ENCODE measurements at regions not wholly inside any gene's neighbourhood (a gene's known extent, or its start where the extent isn't known, plus 50 kb on each side); places are given as distances from the start of the nearest gene placed in this dataset.
"Not testable (repeated sequence)": the region's sequence is repeated elsewhere in the genome, so short reads cannot be mapped to it uniquely, and the experiment has no call there.

DNA sequence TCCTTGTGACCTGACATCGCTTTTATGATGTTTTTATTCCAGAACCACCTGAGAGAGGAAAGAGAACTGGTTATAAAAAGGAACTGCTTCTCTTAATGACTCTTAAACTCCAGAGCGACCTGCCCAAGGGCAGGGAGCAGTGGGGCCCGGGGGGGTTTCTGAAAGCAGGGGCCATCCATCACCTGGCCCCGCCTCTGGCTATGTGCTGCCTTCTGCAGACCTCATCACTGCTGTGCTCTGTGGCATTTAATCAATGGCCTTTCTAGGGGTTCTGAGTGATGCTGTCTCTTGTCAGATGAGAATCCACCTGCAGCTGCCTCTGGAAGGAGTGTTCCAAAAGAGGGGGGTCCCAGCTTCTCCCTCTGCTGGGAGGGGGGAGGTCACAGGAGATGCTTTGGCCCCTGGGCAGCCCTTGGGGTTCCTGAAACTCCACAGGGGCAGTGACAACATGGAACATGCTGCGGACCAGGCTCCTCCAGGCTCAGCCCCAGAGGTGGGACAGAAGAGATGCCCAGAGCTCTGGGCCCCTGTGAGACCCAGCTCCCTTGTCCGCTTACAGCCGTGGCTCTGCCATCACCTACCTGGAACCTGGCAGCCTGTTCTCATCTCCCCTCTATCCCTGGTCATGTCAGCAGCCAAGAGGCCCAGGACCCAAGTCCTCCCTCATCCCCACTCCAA lies 177.1 kb upstream of the SULF2 start:
- no peak for DNase-seq (ENCODE audit: low spot score)

GRCh38 chr20:47960769-47961541 lies 175.7 kb upstream of the SULF2 start:
- no peak for DNase-seq (ENCODE audit: low spot score)

DNA sequence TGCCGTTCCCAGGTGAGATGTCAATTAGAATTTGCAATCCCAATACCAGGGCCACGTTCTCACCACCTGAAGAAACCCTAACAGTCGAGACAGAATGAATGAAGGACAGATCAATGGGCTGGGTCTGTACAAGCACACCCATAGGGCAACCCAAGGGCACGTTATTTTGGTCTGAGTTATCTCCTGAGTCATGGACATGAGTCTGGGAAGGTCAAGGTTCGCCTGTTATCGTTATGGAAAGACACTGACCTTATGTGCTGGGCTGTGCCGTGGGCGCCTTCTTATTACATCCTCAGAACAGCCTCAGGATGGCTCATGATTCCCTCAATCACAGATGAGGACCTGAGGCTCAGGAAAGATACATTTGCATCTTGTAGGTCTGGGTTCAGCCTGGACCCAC lies 175.0 kb upstream of the SULF2 start:
- no peak for DNase-seq (ENCODE audit: low spot score)

- DNase-seq (ENCODE audit: low spot score) = not testable (repeated sequence)
Measured at GRCh38 chr20:47957989-47958801, 172.9 kb upstream of the SULF2 start.

DNA sequence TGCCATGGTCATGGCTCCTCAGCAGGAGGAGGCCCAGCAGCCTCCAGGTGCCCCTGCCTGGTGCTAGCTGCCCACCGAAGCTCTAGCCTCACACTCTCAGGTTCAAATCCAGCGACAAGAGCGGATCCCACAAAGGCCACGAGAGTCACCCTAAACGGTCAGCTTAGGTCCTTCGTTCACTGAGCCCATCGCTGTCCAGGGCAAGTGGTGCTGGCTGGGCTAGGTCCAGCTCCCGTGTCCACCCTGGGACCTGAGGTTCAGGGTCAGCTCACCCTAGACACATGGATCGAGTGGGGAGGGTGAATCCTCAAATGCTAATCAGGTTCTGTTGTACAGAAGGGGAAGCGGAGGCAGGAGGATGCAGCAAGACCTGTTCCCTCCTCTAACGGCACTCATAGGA lies 171.9 kb upstream of the SULF2 start:
- DNase-seq (ENCODE audit: low spot score) = no peak

GRCh38 chr20:47956268-47956995 lies 171.2 kb upstream of the SULF2 start:
- no peak for DNase-seq (ENCODE audit: low spot score)

- DNase-seq (ENCODE audit: low spot score) = no peak
Measured at GRCh38 chr20:47953471-47953870, 168.2 kb upstream of the SULF2 start.

DNA sequence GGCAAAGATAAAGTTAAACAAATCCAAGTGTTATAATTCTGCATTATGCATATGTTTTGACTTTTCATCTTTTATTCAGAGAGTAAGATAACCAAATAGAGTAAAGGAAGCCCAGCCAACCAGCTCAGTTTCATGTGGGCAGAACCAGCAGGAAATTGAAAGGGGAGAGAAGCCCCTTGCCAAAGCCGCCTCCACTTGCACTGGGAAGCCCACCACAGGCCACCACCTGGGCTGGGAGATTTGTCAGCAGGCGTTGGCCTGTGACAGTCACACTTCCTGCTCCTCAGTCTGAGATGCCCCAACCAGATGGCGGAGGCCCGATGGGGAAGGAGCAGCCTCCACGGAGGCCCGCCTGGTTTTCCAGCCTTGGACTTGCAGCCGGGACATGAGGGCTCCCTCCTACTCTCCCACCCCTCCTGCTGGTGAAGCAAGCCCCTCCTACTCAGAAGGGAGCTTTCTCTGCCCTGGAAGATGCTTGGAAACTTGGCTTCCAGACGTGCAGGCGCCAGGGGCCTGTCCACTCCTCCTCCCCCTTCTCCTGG lies 166.8 kb upstream of the SULF2 start:
- DNase-seq (ENCODE audit: low spot score) = no peak

DNA sequence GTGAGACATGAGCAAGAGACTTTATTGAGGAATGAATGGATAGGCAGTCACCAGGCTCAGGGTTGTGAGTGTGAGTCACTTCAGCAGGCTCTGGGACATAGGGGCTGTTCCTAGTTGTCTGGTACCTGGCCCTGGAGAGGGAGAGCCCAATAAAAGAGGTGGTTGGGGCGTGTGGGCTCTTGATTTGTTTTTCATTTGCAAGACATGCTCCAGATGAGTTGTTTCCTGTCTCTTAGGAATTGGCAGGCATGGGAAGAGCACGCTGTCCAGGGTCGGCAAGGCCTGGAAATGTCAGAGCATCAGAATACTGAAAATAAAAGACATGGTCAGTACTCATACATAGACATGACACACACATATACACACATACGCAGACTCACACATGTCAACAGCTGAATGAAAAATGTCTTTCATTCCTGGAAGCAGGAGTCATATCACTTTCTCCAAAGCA lies 166.3 kb upstream of the SULF2 start:
- DNase-seq (ENCODE audit: low spot score) = no peak

DNA sequence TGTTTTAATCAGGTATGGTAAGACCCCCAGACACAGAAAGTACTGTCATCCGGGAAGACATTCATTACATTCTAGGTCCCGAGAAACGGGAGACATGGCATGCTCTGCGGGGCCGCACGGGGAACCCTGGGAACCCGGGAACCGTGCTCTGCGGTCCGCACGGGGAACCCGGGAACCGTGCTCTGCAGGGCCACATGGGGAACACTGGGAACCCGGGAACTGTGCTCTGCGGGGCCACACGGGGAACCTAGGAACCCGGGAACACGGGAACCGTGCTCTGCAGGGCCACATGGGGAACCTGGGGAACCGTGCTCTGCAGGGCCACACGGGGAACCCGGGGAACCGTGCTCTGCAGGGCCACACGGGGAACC lies 165.6 kb upstream of the SULF2 start:
- DNase-seq (ENCODE audit: low spot score) = no peak

DNA sequence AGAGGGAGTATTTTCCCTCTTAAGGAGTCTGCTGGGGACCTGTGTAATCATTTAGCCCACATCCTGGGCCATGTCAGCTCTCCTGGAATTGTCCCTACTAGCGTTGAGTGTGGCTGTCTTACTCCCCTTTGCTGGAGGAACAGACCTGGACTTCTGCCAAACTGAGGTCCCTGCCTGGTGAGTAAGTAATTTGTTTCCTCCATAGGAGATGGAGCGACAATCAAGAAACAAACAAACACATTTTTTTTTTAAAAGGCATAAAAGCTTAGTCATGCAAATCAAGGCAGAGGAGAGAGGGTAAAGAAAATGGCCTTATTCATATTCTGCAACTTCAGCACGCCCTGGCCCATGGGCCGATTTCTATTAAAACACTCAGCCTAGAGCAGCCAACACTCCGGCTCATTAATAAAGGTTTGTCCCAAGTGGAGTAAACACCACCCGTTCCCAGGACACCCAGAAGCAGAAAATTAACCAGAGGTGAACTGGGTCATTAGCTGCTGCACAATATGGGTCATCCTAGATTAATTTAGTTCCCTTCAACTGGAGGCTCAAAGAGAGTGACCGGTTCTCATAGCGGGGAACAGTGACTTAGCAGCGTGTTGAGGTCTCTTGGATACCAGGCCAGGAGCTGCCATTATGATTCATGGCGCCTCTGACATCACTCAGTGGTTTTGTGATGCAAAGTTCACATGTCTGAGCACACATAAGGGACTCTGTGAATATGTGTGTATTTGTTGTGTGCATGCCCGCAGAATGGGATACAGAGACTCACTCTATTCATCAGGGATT lies 165.0 kb upstream of the SULF2 start:
- DNase-seq (ENCODE audit: low spot score) = no peak

DNA sequence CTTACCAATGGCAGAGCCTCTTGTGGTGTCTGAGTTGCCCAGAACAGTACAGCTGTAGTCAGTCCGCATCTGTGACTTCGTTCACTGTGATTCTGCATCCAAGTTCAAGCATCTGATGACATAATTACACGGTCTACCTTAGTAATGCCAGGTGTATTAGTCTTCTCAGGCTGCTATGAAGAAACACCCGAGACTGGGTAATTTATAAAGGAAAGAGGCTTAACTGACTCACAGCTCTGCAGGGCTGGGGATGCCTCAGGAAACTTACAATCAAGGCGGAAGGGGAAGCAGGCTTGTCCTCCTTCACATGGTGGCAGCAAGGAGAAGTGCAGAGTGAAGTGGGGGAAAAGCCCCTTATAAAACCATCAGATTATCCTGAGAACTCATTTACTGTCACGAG lies 163.9 kb upstream of the SULF2 start:
- DNase-seq (ENCODE audit: low spot score) = no peak

DNA sequence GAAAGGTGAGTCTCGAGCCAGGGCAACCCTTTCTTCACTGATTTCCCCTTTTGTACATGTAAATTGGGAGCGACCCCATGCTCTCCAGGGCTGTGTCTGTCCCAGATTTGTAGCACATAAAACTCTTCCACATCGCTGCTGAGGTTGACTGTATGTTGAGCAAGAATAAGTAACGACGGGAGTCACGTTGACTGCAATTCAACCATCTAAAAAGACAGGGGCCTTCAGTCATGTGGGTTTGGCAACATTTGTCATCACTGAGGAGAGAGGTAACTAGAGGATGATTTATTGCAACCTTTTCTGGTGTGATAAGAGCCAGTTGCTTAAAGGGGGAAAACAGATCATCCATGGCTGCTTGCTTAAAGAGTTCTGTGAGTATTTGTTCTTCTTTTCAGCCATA lies 159.4 kb upstream of the SULF2 start:
- DNase-seq (ENCODE audit: low spot score) = no peak

- no peak for DNase-seq (ENCODE audit: low spot score)
Measured at GRCh38 chr20:47941869-47942268, 156.6 kb upstream of the SULF2 start.

DNA sequence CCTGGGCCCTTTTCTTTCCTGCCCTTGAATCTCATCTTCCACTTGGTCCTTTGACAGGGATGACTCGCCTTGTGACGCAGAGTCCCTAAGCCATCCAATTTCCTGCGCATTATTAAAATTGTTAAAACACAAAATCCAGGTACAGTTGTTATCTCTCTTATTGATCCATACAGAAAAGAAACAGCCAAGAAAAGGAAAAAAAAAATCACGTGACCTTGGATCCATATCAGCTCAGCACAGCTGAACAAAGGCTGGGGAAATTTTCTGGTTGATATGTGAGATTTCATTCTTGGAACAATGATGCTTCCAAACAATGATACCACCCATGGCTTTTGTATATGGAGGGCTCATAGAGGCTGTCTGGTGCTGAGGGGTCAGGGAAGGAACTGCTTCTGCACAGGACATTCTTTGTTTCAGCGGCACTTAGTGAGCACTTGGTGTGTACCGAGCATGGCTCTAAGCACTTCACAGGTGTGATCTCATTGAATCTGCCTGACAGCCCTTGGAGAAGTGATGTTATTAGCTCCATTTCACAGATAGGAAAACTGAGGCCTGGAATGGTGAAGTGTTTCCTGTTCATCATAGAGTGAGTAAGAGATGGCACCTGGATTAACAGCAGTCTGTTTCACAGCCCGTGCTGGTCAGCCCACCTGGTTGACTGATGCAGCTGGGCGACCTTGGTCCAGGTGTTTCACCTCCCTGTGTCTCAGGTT lies 155.0 kb upstream of the SULF2 start:
- no peak for DNase-seq (ENCODE audit: low spot score)

DNA sequence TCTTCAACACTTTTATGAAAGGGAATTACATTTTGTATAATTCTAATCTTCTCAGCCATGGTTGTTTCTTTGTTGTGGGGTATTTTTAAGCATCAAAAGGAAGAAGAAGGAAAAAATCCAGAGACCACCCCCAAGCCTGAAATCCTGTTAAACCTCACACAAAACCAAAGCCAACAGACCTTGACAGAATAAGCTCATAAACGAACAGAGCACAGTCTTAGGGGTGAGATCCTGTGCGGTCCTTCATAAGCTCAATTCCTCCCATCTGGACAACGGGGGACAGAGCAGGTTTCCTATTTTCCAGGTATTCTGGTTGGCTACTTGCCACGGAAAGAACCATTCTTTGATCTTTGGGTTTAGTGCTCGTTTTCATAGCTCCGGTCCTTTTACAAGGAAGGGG lies 151.3 kb upstream of the SULF2 start:
- no peak for DNase-seq (ENCODE audit: low spot score)

DNA sequence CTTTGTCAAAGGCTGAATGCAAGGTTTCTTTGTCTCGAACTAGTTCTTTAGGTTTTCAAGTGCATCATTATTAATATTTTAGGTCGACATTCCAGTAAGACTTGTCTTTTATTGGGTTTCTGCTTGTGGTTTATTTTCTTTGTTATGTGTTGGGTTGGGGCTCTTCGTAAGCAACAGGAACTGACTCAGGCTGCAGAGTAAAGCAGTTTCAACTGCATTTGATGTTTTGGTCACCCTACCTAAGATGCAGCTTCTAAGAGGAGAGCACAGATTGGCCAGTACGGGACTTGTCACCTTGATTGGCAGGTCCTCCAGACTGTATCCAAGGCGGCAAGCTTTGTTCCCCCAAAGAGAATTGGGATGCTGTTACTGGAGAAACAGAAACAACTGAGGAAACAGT lies 149.5 kb upstream of the SULF2 start:
- no peak for DNase-seq (ENCODE audit: low spot score)

GRCh38 chr20:47931443-47931842 lies 146.2 kb upstream of the SULF2 start:
- no peak for DNase-seq (ENCODE audit: low spot score)

- no peak for DNase-seq (ENCODE audit: low spot score)
Measured at GRCh38 chr20:47931002-47931401, 145.7 kb upstream of the SULF2 start.

GRCh38 chr20:47929368-47930115 lies 144.3 kb upstream of the SULF2 start:
- DNase-seq (ENCODE audit: low spot score) = no peak

Data from NAMALWA (cell line).